A673 (cell line): ENCODE measurements at regions not wholly inside any gene's neighbourhood (a gene's known extent, or its start where the extent isn't known, plus 50 kb on each side); places are given as distances from the start of the nearest gene placed in this dataset.

Experiments
- BruUV-seq: library from RNA; stranded (reverse); fragments of 400-500 nt; replicated peaks from 2 replicates; lab custom pipeline; 2021; lab: Mats Ljungman, UMichigan
- CTCF ChIA-PET: fragments of 300-600 bp; sonication (Branson Sonifier 250); formaldehyde crosslinking; loops from one replicate; lab custom pipeline; 2022; ENCODE audit warnings: antibody characterized with exemption; lab: Charles Lee
- POLR2A ChIA-PET: fragments of 300-600 bp; sonication (Branson Sonifier 250); formaldehyde crosslinking; loops from one replicate; lab custom pipeline; 2022; ENCODE audit warnings: antibody characterized with exemption; ENCODE audit not compliant: low non-redundant PET; lab: Charles Lee
- DNase-seq: peaks from one replicate; pipeline ENCODE4 v3.0.0-alpha.2; 2015; ENCODE audit warnings: low spot score
- H3K27ac ChIP-seq: fragments of 200-600 bp; sonication (generic); 2 replicates; pipeline ENCODE4 v1.5.1; 2016; ENCODE audit warnings: mixed run types, low read depth, mild to moderate bottlenecking, mixed read lengths, antibody characterized with exemption, low read length; ENCODE audit not compliant: poor library complexity, severe bottlenecking
- H3K27me3 ChIP-seq: fragments of 200-600 bp; sonication (generic); replicated peaks from 2 replicates; pipeline ENCODE4 v1.6.1; 2017; ENCODE audit warnings: mixed run types, low read depth, mild to moderate bottlenecking, mixed read lengths, antibody characterized with exemption, low read length; ENCODE audit not compliant: insufficient read depth, poor library complexity
- H3K36me3 ChIP-seq: fragments of 200-600 bp; sonication (generic); 2 replicates; pipeline ENCODE4 v1.6.1; 2016; ENCODE audit warnings: mixed run types, mild to moderate bottlenecking, mixed read lengths, antibody characterized with exemption, low read length; ENCODE audit not compliant: insufficient read depth, poor library complexity, severe bottlenecking
- H3K4me1 ChIP-seq: fragments of 200-600 bp; sonication (generic); 2 replicates; pipeline ENCODE4 v1.6.1; 2017; ENCODE audit warnings: mixed run types, mild to moderate bottlenecking, mixed read lengths, antibody characterized with exemption, low read length; ENCODE audit not compliant: insufficient read depth, poor library complexity, severe bottlenecking
- H3K4me3 ChIP-seq: fragments of 200-600 bp; sonication (generic); 2 replicates; pipeline ENCODE4 v1.5.1; 2016; ENCODE audit warnings: low read depth, mixed run types, mild to moderate bottlenecking, mixed read lengths, low read length; ENCODE audit not compliant: poor library complexity, severe bottlenecking
- H3K9me3 ChIP-seq: fragments of 200-600 bp; sonication (generic); 2 replicates; pipeline ENCODE4 v1.6.1; 2016; ENCODE audit warnings: mixed run types, low read depth, mild to moderate bottlenecking, mixed read lengths, antibody characterized with exemption, low read length; ENCODE audit not compliant: poor library complexity, severe bottlenecking
- CTCF ChIP-seq: fragments of 300-800, 200-600 bp; sonication (generic); conservative IDR thresholded peaks from 2 replicates; pipeline ENCODE4 v1.5.1; 2017; ENCODE audit warnings: low read depth, mild to moderate bottlenecking, antibody characterized with exemption, low read length, moderate library complexity, mixed read lengths
- EZH2 ChIP-seq: fragments of 200-600 bp; sonication (generic); IDR thresholded peaks from 2 replicates; pipeline ENCODE4 v1.6.1; 2017; ENCODE audit warnings: borderline replicate concordance, low read depth, mild to moderate bottlenecking, mixed read lengths, antibody characterized with exemption, low read length; ENCODE audit not compliant: poor library complexity, severe bottlenecking
- intact Hi-C: fragments of 100-400 bp; cut with micrococcal nuclease; formaldehyde crosslinking; loops from one replicate; pipeline ENCODE4 v1.10.0; 2022; ENCODE audit not compliant: unreplicated experiment

- ChIA-PET CTCF (no interaction called here), POLR2A (interaction anchor here (0.5 kb wide), 1 partner anchor 103 kb away, joined by 3 read pairs; no protein-coding TSS in a partner anchor)
- DNase-seq: no peak
- Histone ChIP-seq H3K4me1 (peaks cover 6% of the 10 kb centered on the region), H3K9me3 (no peaks in the 10 kb centered on the region), H3K36me3 (no peaks in the 10 kb centered on the region), H3K27me3 (no peaks in the 10 kb centered on the region), H3K27ac (no peak overlapping the region), H3K4me3 (no peak overlapping the region)
- intact Hi-C loops: no loop called here
- TF ChIP-seq EZH2 (no peak), CTCF (no peak)
- no TSS peak for BruUV-seq
Measured at GRCh38 chr3:117282566-117282965, 573.0 kb downstream of the TUSC7 start.

GRCh38 chr3:117285737-117286136, 576.2 kb downstream of the TUSC7 start:
- no peak for DNase-seq
- Histone ChIP-seq H3K27ac (no peak overlapping the region), H3K4me3 (no peak overlapping the region), H3K9me3 (no peaks in the 10 kb centered on the region), H3K36me3 (no peaks in the 10 kb centered on the region), H3K27me3 (no peaks in the 10 kb centered on the region), H3K4me1 (no peaks in the 10 kb centered on the region)
- intact Hi-C loops: no loop called here
- POLR2A ChIA-PET: no interaction called here
- TF ChIP-seq EZH2: no peak
- no peak for TF ChIP-seq CTCF
- BruUV-seq: no TSS peak
- CTCF ChIA-PET: no interaction called here

- no peaks in the 10 kb centered on the region for H3K4me1 ChIP-seq
- H3K9me3 ChIP-seq: no peaks in the 10 kb centered on the region
- H3K27ac ChIP-seq: no peak overlapping the region
- no TSS peak for BruUV-seq
- CTCF ChIA-PET: no interaction called here
- H3K4me3 ChIP-seq: no peak overlapping the region
- H3K36me3 ChIP-seq: no peaks in the 10 kb centered on the region
- TF ChIP-seq CTCF (no peak), EZH2 (no peak)
- DNase-seq: no peak
- no peaks in the 10 kb centered on the region for H3K27me3 ChIP-seq
- POLR2A ChIA-PET: no interaction called here
- intact Hi-C loops: no loop called here
Measured at GRCh38 chr3:117286488-117286887, 576.9 kb downstream of the TUSC7 start.
